Stimulated activated CD4-positive, alpha-beta T cell treated with anti-CD3 and anti-CD28 coated beads, Interleukin-1b, Interleukin-23, amount 100 ng/mL, for 24 hours (primary cell): ENCODE measurements at regions not wholly inside any gene's neighbourhood (a gene's known extent, or its start where the extent isn't known, plus 50 kb on each side); places are given as distances from the start of the nearest gene placed in this dataset.

Source experiments
- DNase-seq, 4 experiments: peaks; one replicate each; pipeline ENCODE4 v3.0.0-alpha.2; 2020; ENCODE audit warnings: low read depth in 4 of 4, low spot score in 1 of 4

GRCh38 chr20:19807946-19808330 lies 49.9 kb downstream of the RIN2 start:
- DNase-seq, result no peak

- DNase-seq, result no peak
Observed at GRCh38 chr20:19808498-19808897, 50.4 kb downstream of the RIN2 start.

- no peak for DNase-seq
Observed at GRCh38 chr20:19809505-19809904, 51.4 kb downstream of the RIN2 start.

- no peak for DNase-seq
Observed at GRCh38 chr20:19811231-19811630, 53.2 kb downstream of the RIN2 start.

GRCh38 chr20:19812056-19812455 lies 54.0 kb downstream of the RIN2 start:
- DNase-seq, result no peak

GRCh38 chr20:19812696-19813095 lies 54.6 kb downstream of the RIN2 start:
- no peak for DNase-seq

- DNase-seq, result no peak
Observed at GRCh38 chr20:19813846-19814640, 56.0 kb downstream of the RIN2 start.

GRCh38 chr20:19815553-19815991 lies 57.5 kb downstream of the RIN2 start:
- no peak for DNase-seq

- no peak for DNase-seq
Observed at GRCh38 chr20:19816386-19816785, 58.3 kb downstream of the RIN2 start.

- DNase-seq, result no peak
Observed at GRCh38 chr20:19817017-19817416, 59.0 kb downstream of the RIN2 start.

- DNase-seq, result no peak
Observed at GRCh38 chr20:19819149-19819548, 61.1 kb downstream of the RIN2 start.

- DNase-seq, result no peak
Observed at GRCh38 chr20:19820555-19821211, 62.6 kb downstream of the RIN2 start.

- DNase-seq, result no peak
Observed at GRCh38 chr20:19821606-19822005, 63.5 kb downstream of the RIN2 start.

- DNase-seq, result no peak
Observed at GRCh38 chr20:19823216-19823615, 65.2 kb downstream of the RIN2 start.

- no peak for DNase-seq
Observed at GRCh38 chr20:19823971-19824370, 65.9 kb downstream of the RIN2 start.

GRCh38 chr20:19824861-19825260 lies 66.8 kb downstream of the RIN2 start:
- no peak for DNase-seq

- DNase-seq, result no peak
Observed at GRCh38 chr20:19826179-19826914, 68.3 kb downstream of the RIN2 start.

- no peak for DNase-seq
Observed at GRCh38 chr20:19827818-19828217, 69.8 kb downstream of the RIN2 start.

GRCh38 chr20:19828232-19828631 lies 70.2 kb downstream of the RIN2 start:
- peak in 1 of 4 experiments; percentile 8 for DNase-seq

- no peak for DNase-seq
Observed at GRCh38 chr20:19830211-19830785, 72.2 kb downstream of the RIN2 start.

- DNase-seq, result peak in 1 of 4 experiments; percentile 10
Observed at GRCh38 chr20:19832875-19833274, 74.8 kb downstream of the RIN2 start.

- no peak for DNase-seq
Observed at GRCh38 chr20:19833395-19833794, 75.3 kb downstream of the RIN2 start.
